Sigmoid colon (tissue), 6 donors: ENCODE measurements at regions not wholly inside any gene's neighbourhood (a gene's known extent, or its start where the extent isn't known, plus 50 kb on each side); places are given as distances from the start of the nearest gene placed in this dataset.

ENCODE experiments used
- DNase-seq: peaks from one replicate; pipeline ENCODE4 v3.0.0-alpha.2; 2019
- H3K27ac ChIP-seq, 4 donors: fragments of 200-600 bp; sonication (generic); one replicate each; pipeline ENCODE4 v1.5.1; 2016 to 2019; ENCODE audit warnings: mild to moderate bottlenecking in 1 of 4
- H3K27me3 ChIP-seq, 3 donors: fragments of 200-600 bp; sonication (generic); one replicate each; pipeline ENCODE4 v1.5.1; 2019; ENCODE audit warnings: mild to moderate bottlenecking in 1 of 3
- H3K36me3 ChIP-seq, 4 donors: fragments of 200-600 bp; sonication (generic); one replicate each; pipeline ENCODE4 v1.5.1; 2016 to 2019
- H3K4me1 ChIP-seq, 4 donors: fragments of 200-600 bp; sonication (generic); one replicate each; pipeline ENCODE4 v1.5.1; 2017 to 2019
- H3K4me3 ChIP-seq, 4 donors: fragments of 200-600 bp; sonication (generic); one replicate each; pipeline ENCODE4 v1.5.1; 2017 to 2019; ENCODE audit warnings: mild to moderate bottlenecking in 2 of 4, moderate library complexity in 1 of 4
- H3K9me3 ChIP-seq, 4 donors: fragments of 200-600 bp in 3 of 4; sonication (generic) in 3 of 4; one replicate each; pipeline versions ENCODE4 v1.5.1 to v1.6.1; 2013 to 2019
- EP300 ChIP-seq, 4 donors: sonication (generic); formaldehyde crosslinking; IDR thresholded peaks; one replicate each; pipeline ENCODE4 v1.6.1; 2017; ENCODE audit warnings: antibody characterized with exemption in 4 of 4
- POLR2A ChIP-seq, 2 donors: fragments of 450-650 bp; IDR thresholded peaks; one replicate each; pipeline ENCODE4 v1.6.1; 2016; ENCODE audit warnings: antibody characterized with exemption in 2 of 2, mild to moderate bottlenecking in 2 of 2, moderate library complexity in 2 of 2
- POLR2AphosphoS5 ChIP-seq, 4 donors: sonication (generic); formaldehyde crosslinking; IDR thresholded peaks; one replicate each; pipeline ENCODE4 v1.6.1; 2017; ENCODE audit warnings: antibody characterized with exemption in 4 of 4
- WGBS, 2 donors: extraction: QIAGEN DNeasy Blood & Tissue Kit; methylation state at CpG; one replicate each; pipeline ENCODE4 v1.1.7; 2013; 5-methylcytosine and 5-hydroxymethylcytosine counted together
- intact Hi-C: fragments of 100-400 bp; cut with DNase I; formaldehyde crosslinking; loops from one replicate; pipeline ENCODE4 v1.15.1; 2023
- TF ChIP-seq, protein P1 (sequence below), 4 experiments: fragments of 450-650 bp in 3 of 4; fragments of 200-600 bp in 1 of 4; IDR thresholded peaks; one replicate each; pipeline ENCODE4 v1.5.1; 2016 to 2019; ENCODE audit warnings: antibody characterized with exemption in 4 of 4, mild to moderate bottlenecking in 3 of 4, moderate library complexity in 2 of 4
- donor health status: healthy with polysubstance abuse.
- donor health status: healthy.

DNA sequence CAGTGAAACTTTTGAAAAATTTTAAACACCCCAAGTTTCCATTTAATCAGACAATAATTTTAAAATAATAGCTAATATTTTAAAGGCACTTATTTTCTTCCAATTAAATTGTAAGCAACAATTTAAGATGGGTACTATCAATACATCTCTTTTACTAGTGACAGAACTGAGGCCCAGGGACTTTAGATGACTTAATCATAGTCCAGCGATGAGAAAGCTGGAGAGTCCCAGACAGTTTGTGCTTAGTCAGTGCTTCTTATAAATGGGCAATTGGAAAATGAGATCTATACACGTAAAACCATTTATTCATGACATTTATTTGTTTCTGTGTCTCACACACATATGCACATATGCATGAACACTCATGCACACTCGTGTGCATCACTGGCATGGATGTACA is 2063.5 kb downstream of the PCDH9 start:
- intact Hi-C loops, result no loop called here

DNA sequence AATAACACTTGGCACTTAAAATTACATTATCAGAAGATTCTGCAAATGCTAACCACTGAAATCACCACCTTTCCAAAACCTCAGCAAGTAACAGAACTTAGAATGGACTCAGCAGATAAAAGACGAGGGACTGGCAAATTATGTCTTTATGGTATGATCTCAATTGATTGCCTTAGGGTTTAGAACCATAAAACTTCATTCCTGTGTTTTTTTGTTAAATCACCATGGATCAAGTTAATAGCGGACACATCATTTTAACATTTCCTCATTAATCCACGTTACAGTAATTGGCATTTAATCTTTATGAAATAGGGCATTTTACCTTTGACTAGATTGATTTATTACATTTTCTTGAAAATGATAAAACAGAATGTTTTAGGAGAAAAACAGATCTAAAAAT is 2070.3 kb downstream of the PCDH9 start:
- no peaks in the 10 kb centered on the region for H3K4me1 ChIP-seq
- intact Hi-C loops, result no loop called here
- no peak for TF ChIP-seq EP300 (IDR thresholded peaks at IDR 0.05)
- no peak for TF ChIP-seq POLR2A (IDR thresholded peaks at IDR 0.05)
- TF ChIP-seq POLR2AphosphoS5 (IDR thresholded peaks at IDR 0.05), result no peak
- TF ChIP-seq, protein P1, sequence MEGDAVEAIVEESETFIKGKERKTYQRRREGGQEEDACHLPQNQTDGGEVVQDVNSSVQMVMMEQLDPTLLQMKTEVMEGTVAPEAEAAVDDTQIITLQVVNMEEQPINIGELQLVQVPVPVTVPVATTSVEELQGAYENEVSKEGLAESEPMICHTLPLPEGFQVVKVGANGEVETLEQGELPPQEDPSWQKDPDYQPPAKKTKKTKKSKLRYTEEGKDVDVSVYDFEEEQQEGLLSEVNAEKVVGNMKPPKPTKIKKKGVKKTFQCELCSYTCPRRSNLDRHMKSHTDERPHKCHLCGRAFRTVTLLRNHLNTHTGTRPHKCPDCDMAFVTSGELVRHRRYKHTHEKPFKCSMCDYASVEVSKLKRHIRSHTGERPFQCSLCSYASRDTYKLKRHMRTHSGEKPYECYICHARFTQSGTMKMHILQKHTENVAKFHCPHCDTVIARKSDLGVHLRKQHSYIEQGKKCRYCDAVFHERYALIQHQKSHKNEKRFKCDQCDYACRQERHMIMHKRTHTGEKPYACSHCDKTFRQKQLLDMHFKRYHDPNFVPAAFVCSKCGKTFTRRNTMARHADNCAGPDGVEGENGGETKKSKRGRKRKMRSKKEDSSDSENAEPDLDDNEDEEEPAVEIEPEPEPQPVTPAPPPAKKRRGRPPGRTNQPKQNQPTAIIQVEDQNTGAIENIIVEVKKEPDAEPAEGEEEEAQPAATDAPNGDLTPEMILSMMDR (IDR thresholded peaks at IDR 0.05), result no peak
- H3K27ac ChIP-seq, result no peak overlapping the region
- H3K4me3 ChIP-seq, result no peak overlapping the region
- no peaks in the 10 kb centered on the region for H3K36me3 ChIP-seq
- H3K9me3 ChIP-seq, result no peaks in the 10 kb centered on the region
- no peaks in the 10 kb centered on the region for H3K27me3 ChIP-seq
- no peak for DNase-seq
- WGBS, 2 donors, result 40 to 53% methylated on average over 3 of the region's 3 CpGs

More for the DNA sequence above, 2063.5 kb downstream of the PCDH9 start:
- Histone ChIP-seq H3K4me1 (no peaks in the 10 kb centered on the region), H3K36me3 (no peaks in the 10 kb centered on the region), H3K27ac (no peak overlapping the region), H3K27me3 (no peaks in the 10 kb centered on the region), H3K4me3 (no peak overlapping the region), H3K9me3 (no peaks in the 10 kb centered on the region)
- no peak for DNase-seq
- WGBS, 2 donors, result 65 to 83% methylated on average over 3 of the region's 3 CpGs
- TF ChIP-seq EP300 (IDR thresholded peaks at IDR 0.05), result no peak
- TF ChIP-seq POLR2A (IDR thresholded peaks at IDR 0.05), result no peak
- no peak for TF ChIP-seq POLR2AphosphoS5 (IDR thresholded peaks at IDR 0.05)
- TF ChIP-seq, protein P1 (IDR thresholded peaks at IDR 0.05), result no peak

DNA sequence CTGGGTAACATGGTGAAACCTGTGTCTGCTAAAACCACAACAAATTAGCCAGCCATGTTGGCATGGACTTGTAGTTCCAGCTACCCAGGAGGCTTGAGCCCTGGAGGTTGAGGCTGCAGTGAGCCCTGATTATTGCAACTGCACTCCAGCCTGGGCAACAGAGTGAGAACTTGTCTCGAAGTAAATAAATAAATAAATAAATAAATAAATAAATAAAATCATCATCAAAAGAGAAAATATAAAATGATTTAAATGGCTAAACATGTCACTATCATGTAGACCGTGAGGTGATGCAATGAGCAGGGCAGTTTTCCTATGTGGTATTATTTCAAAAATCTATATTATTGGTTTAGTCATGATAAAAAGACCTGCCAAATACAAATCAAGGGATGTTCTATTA is 2074.3 kb downstream of the PCDH9 start:
- intact Hi-C loops, result no loop called here
- 86 to 89% methylated on average over 2 of the region's 2 CpGs for WGBS, 2 donors
- H3K9me3 ChIP-seq, result no peaks in the 10 kb centered on the region
- H3K4me3 ChIP-seq, result no peak overlapping the region
- no peak for TF ChIP-seq EP300 (IDR thresholded peaks at IDR 0.05)
- DNase-seq, result no peak
- H3K36me3 ChIP-seq, result no peaks in the 10 kb centered on the region
- no peaks in the 10 kb centered on the region for H3K27me3 ChIP-seq
- no peaks in the 10 kb centered on the region for H3K4me1 ChIP-seq
- no peak overlapping the region for H3K27ac ChIP-seq

DNA sequence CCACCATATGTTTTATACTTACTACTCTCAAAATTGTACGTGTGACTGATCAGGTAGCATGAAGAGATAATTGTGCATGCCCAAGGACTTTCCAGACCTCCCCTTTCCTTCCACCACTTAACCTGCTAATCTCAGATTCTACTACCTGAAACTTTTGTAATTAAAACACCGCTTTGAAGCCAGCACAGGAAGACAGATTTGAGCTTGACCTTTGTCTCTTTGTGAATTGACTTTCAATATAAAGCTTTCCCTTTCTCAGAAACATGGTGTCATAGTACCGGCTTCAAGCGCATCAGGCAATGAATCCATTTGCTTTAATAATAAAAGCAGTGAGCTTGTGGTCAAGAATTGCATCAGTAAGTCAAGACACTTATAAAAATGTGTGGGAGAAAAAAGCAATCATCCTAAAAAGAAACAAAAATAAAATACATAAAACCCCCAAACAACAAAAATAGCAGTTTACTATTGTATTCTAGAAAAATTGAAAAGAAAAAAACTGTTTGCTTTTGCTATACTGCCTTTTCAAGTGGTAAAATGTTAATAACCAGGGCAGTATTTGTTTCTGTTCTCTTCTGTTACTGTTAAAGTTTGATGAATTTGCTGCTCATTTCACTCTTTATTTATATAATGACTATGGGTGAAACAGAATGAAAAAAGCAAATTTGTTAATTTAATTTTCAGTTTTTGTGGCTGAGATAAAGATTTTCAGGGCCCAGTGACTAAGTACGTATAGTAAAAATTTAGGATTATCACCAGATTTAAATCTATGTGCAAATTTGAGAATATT is 2075.3 kb downstream of the PCDH9 start:
- Histone ChIP-seq H3K4me3 (no peak overlapping the region), H3K27me3 (no peaks in the 10 kb centered on the region), H3K4me1 (no peaks in the 10 kb centered on the region), H3K9me3 (no peaks in the 10 kb centered on the region), H3K27ac (no peak overlapping the region), H3K36me3 (no peaks in the 10 kb centered on the region)
- TF ChIP-seq POLR2A (IDR thresholded peaks at IDR 0.05), result no peak
- TF ChIP-seq EP300 (IDR thresholded peaks at IDR 0.05), result no peak
- TF ChIP-seq, protein P1 (IDR thresholded peaks at IDR 0.05), result no peak
- no peak for TF ChIP-seq POLR2AphosphoS5 (IDR thresholded peaks at IDR 0.05)
- 86 to 91% methylated on average over 5 of the region's 5 CpGs for WGBS, 2 donors
- intact Hi-C loops, result no loop called here
- no peak for DNase-seq

DNA sequence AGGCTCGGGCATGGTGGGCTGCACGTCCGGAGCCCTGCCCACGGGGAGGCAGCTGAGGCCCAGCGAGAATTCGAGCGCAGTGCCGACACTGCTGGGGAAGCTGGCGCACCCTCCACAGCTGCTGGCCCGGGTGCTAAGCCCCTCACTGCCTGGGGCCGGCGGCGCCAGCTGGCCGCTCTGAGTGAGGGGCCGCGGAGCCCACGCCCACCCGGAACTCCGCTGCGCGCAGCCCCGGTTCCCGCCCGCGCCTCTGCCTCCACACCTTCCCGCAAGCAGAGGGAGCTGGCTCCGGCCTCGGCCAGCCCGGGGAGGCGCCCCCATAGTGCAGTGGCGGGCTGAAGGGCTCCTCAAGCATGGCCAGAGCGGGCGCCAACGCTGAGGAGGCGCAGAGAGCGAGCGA is 2080.4 kb downstream of the PCDH9 start:
- intact Hi-C loops, result no loop called here
- DNase-seq, result no peak
- Histone ChIP-seq H3K4me1 (no peaks in the 10 kb centered on the region), H3K27me3 (no peaks in the 10 kb centered on the region), H3K27ac (no peak overlapping the region), H3K9me3 (no peaks in the 10 kb centered on the region), H3K4me3 (no peak overlapping the region), H3K36me3 (no peaks in the 10 kb centered on the region)
- TF ChIP-seq POLR2AphosphoS5 (IDR thresholded peaks at IDR 0.05), result no peak
- TF ChIP-seq EP300 (IDR thresholded peaks at IDR 0.05), result no peak
- TF ChIP-seq, protein P1 (IDR thresholded peaks at IDR 0.05), result no peak
- TF ChIP-seq POLR2A (IDR thresholded peaks at IDR 0.05), result no peak
- 91 to 93% methylated on average over 37 of the region's 37 CpGs for WGBS, 2 donors
